Neural cell (in vitro differentiated cells): ENCODE measurements at regions not wholly inside any gene's neighbourhood (a gene's known extent, or its start where the extent isn't known, plus 50 kb on each side); places are given as distances from the start of the nearest gene placed in this dataset.

Experiments
- H2AFZ ChIP-seq: fragments of 200-600, 300-800 bp; sonication (generic), shearing (Covaris generic); 2 replicates; pipeline ENCODE4 v1.6.0; 2014; ENCODE audit warnings: low read depth, mild to moderate bottlenecking, antibody characterized with exemption, low read length, moderate library complexity
- H3F3A ChIP-seq: fragments of 200-600 bp; shearing (Covaris generic); 2 replicates; pipeline ENCODE4 v1.6.1; 2016; ENCODE audit warnings: mild to moderate bottlenecking, moderate library complexity, mixed read lengths, antibody characterized with exemption, low read length; ENCODE audit not compliant: insufficient read depth, poor library complexity, severe bottlenecking
- H3K27ac ChIP-seq: fragments of 200-600, 300-800 bp; sonication (generic), shearing (Covaris generic); 2 replicates; pipeline ENCODE4 v1.5.1; 2014; ENCODE audit warnings: mild to moderate bottlenecking, low read length, moderate library complexity
- H3K27me3 ChIP-seq: fragments of 300-800, 200-600 bp; sonication (generic), shearing (Covaris generic); 2 replicates; pipeline ENCODE4 v1.6.0; 2014; ENCODE audit warnings: mild to moderate bottlenecking, low read depth, low read length, moderate library complexity; ENCODE audit not compliant: insufficient read depth
- H3K36me3 ChIP-seq: fragments of 300-800, 200-600 bp; sonication (generic), shearing (Covaris generic); 2 replicates; pipeline ENCODE4 v1.5.1; 2014; ENCODE audit warnings: mild to moderate bottlenecking, antibody characterized with exemption, low read length, moderate library complexity; ENCODE audit not compliant: insufficient read depth
- H3K4me2 ChIP-seq: fragments of 300-800, 200-600 bp; sonication (generic), shearing (Covaris generic); 2 replicates; pipeline ENCODE4 v1.6.0; 2014; ENCODE audit warnings: mild to moderate bottlenecking, low read length
- H3K4me3 ChIP-seq: fragments of 300-800, 200-600 bp; sonication (generic), shearing (Covaris generic); 2 replicates; pipeline ENCODE4 v1.5.1; 2014; ENCODE audit warnings: mild to moderate bottlenecking, low read length, moderate library complexity
- H3K79me2 ChIP-seq: fragments of 200-600 bp; shearing (Covaris generic); replicated peaks from 2 replicates; pipeline ENCODE4 v1.6.0; 2014; ENCODE audit warnings: mild to moderate bottlenecking, low read length, moderate library complexity; ENCODE audit not compliant: insufficient read depth
- H3K9ac ChIP-seq: fragments of 300-800, 200-600 bp; sonication (generic), shearing (Covaris generic); 2 replicates; pipeline ENCODE4 v1.6.1; 2016; ENCODE audit warnings: mild to moderate bottlenecking, low read length, mixed read lengths
- H3K9me2 ChIP-seq: fragments of 200-600 bp; shearing (Covaris generic); 2 replicates; pipeline ENCODE4 v1.6.1; 2016; ENCODE audit warnings: mild to moderate bottlenecking, low read length, mixed read lengths; ENCODE audit not compliant: insufficient read depth
- H3K9me3 ChIP-seq: fragments of 200-600, 300-800 bp; sonication (generic), shearing (Covaris generic); 2 replicates; pipeline ENCODE4 v1.6.1; 2016; ENCODE audit warnings: mild to moderate bottlenecking, mixed run types, low read length, moderate library complexity, mixed read lengths
- H4K20me1 ChIP-seq: fragments of 200-600 bp; shearing (Covaris generic); 2 replicates; pipeline ENCODE4 v1.6.1; 2016; ENCODE audit warnings: mild to moderate bottlenecking, mixed run types; ENCODE audit not compliant: insufficient read depth
- CTCF ChIP-seq: fragments of 450-650 bp; IDR thresholded peaks from 2 replicates; pipeline ENCODE4 v1.5.1; 2014; ENCODE audit warnings: antibody characterized with exemption, mild to moderate bottlenecking, moderate library complexity; ENCODE audit not compliant: poor library complexity, severe bottlenecking
- EP300 ChIP-seq: fragments of 450-650 bp; conservative IDR thresholded peaks from 2 replicates; pipeline ENCODE4 v1.6.1; 2014; ENCODE audit warnings: antibody characterized with exemption, mild to moderate bottlenecking, moderate library complexity; ENCODE audit not compliant: poor library complexity, severe bottlenecking
- EZH2 ChIP-seq: fragments of 200-600, 300-800 bp; shearing (Covaris generic), sonication (generic); IDR thresholded peaks from 2 replicates; pipeline ENCODE4 v1.6.1; 2014; ENCODE audit warnings: antibody characterized with exemption, low read length, borderline replicate concordance, mild to moderate bottlenecking; ENCODE audit not compliant: insufficient read depth, poor library complexity, severe bottlenecking
- MXI1 ChIP-seq: fragments of 450-650 bp; conservative IDR thresholded peaks from 2 replicates; pipeline ENCODE4 v1.6.1; 2014; ENCODE audit warnings: antibody characterized with exemption, mild to moderate bottlenecking; ENCODE audit not compliant: poor library complexity, severe bottlenecking
- POLR2AphosphoS5 ChIP-seq: IDR thresholded peaks from 2 replicates; pipeline ENCODE4 v1.6.1; 2012
- RAD21 ChIP-seq: fragments of 450-650 bp; conservative IDR thresholded peaks from 2 replicates; pipeline ENCODE4 v1.6.1; 2014; ENCODE audit warnings: antibody characterized with exemption, mild to moderate bottlenecking, moderate library complexity
- SMC3 ChIP-seq: fragments of 450-650 bp; conservative IDR thresholded peaks from 2 replicates; pipeline ENCODE4 v1.6.1; 2014; ENCODE audit warnings: antibody characterized with exemption, mild to moderate bottlenecking, moderate library complexity; ENCODE audit not compliant: poor library complexity
- TAF1 ChIP-seq: IDR thresholded peaks from 2 replicates; pipeline ENCODE4 v1.6.1; 2012; ENCODE audit warnings: low read depth
- TF ChIP-seq, protein P1 (sequence below): IDR thresholded peaks from 2 replicates; pipeline ENCODE4 v1.6.1; 2012; ENCODE audit warnings: borderline replicate concordance

DNA sequence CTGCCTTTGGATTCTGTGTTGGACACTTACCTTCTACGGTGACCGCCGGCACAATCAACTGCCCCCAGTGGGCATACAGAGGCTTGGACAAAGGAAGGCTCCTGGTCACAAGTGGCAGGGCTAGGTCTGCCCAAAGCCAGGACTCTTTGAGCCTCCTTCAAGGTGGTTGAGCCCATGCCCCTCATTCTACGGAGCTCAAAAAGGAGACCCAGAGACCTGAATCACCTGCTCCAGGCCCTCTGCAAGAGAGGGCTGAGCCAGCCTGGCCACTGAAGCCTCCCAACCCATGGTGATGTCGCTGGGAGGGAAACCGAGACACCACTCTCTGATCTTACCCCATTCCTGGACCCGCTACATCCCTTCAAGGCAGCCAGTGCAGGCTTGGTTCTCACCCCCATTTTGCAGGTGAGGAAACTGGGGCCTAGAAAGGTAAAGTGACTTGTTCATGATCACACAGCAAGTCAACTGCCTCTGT is 87.9 kb downstream of the INHBB start:
- H3K27ac ChIP-seq: no peak overlapping the region
- H3K36me3 ChIP-seq: no peaks in the 10 kb centered on the region
- no peaks in the 10 kb centered on the region for H3F3A ChIP-seq
- no peaks in the 10 kb centered on the region for H4K20me1 ChIP-seq
- H2AFZ ChIP-seq: no peak overlapping the region
- H3K9me2 ChIP-seq: no peaks in the 10 kb centered on the region
- H3K9me3 ChIP-seq: no peaks in the 10 kb centered on the region
- TF ChIP-seq SMC3: no peak
- no peak for TF ChIP-seq RAD21
- TF ChIP-seq MXI1: no peak
- no peak for TF ChIP-seq POLR2AphosphoS5
- TF ChIP-seq CTCF: no peak
- TF ChIP-seq TAF1: no peak
- no peaks in the 10 kb centered on the region for H3K79me2 ChIP-seq
- no peak overlapping the region for H3K9ac ChIP-seq
- no peak overlapping the region for H3K4me3 ChIP-seq
- H3K27me3 ChIP-seq: peaks cover 4% of the 10 kb centered on the region
- no peak overlapping the region for H3K4me2 ChIP-seq

- H3K4me3 ChIP-seq: no peak overlapping the region
- H3K79me2 ChIP-seq: no peaks in the 10 kb centered on the region
- H3K27ac ChIP-seq: no peak overlapping the region
- no peak overlapping the region for H3K9ac ChIP-seq
- H3K4me2 ChIP-seq: no peak overlapping the region
- no peaks in the 10 kb centered on the region for H3F3A ChIP-seq
- H3K36me3 ChIP-seq: no peaks in the 10 kb centered on the region
- peaks cover 4% of the 10 kb centered on the region for H3K27me3 ChIP-seq
- no peaks in the 10 kb centered on the region for H4K20me1 ChIP-seq
- no peaks in the 10 kb centered on the region for H3K9me2 ChIP-seq
- TF ChIP-seq EP300 (no peak), RAD21 (no peak), CTCF (no peak), EZH2 (no peak), POLR2AphosphoS5 (no peak), TAF1 (no peak), SMC3 (no peak), MXI1 (no peak)
- TF ChIP-seq, protein P1, sequence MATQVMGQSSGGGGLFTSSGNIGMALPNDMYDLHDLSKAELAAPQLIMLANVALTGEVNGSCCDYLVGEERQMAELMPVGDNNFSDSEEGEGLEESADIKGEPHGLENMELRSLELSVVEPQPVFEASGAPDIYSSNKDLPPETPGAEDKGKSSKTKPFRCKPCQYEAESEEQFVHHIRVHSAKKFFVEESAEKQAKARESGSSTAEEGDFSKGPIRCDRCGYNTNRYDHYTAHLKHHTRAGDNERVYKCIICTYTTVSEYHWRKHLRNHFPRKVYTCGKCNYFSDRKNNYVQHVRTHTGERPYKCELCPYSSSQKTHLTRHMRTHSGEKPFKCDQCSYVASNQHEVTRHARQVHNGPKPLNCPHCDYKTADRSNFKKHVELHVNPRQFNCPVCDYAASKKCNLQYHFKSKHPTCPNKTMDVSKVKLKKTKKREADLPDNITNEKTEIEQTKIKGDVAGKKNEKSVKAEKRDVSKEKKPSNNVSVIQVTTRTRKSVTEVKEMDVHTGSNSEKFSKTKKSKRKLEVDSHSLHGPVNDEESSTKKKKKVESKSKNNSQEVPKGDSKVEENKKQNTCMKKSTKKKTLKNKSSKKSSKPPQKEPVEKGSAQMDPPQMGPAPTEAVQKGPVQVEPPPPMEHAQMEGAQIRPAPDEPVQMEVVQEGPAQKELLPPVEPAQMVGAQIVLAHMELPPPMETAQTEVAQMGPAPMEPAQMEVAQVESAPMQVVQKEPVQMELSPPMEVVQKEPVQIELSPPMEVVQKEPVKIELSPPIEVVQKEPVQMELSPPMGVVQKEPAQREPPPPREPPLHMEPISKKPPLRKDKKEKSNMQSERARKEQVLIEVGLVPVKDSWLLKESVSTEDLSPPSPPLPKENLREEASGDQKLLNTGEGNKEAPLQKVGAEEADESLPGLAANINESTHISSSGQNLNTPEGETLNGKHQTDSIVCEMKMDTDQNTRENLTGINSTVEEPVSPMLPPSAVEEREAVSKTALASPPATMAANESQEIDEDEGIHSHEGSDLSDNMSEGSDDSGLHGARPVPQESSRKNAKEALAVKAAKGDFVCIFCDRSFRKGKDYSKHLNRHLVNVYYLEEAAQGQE: no peak
- no peaks in the 10 kb centered on the region for H3K9me3 ChIP-seq
- H2AFZ ChIP-seq: no peak overlapping the region
Measured at GRCh38 chr2:120434492-120435308, 88.8 kb downstream of the INHBB start.
